OCI-LY7 (cell line): ENCODE measurements at regions not wholly inside any gene's neighbourhood (a gene's known extent, or its start where the extent isn't known, plus 50 kb on each side); places are given as distances from the start of the nearest gene placed in this dataset.

Experiments
- CTCF ChIP-seq: fragments of 200-600 bp; sonication (generic); conservative IDR thresholded peaks from 2 replicates; pipeline ENCODE4 v1.5.1; 2014; ENCODE audit warnings: mild to moderate bottlenecking, antibody characterized with exemption, low read length, moderate library complexity, mixed read lengths
- EZH2phosphoT487 ChIP-seq: fragments of 200-600 bp; sonication (generic); IDR thresholded peaks from 2 replicates; pipeline ENCODE4 v1.6.1; 2018; ENCODE audit warnings: low read depth, borderline replicate concordance, mild to moderate bottlenecking, mixed run types, antibody characterized with exemption, low read length, moderate library complexity, mixed read lengths

GRCh38 chr13:109497917-109498316 is 288.5 kb downstream of the IRS2 start:
- no peak for TF ChIP-seq CTCF
- no peak for TF ChIP-seq EZH2phosphoT487
